Loucy (cell line): ENCODE measurements at regions not wholly inside any gene's neighbourhood (a gene's known extent, or its start where the extent isn't known, plus 50 kb on each side); places are given as distances from the start of the nearest gene placed in this dataset.

Source experiments
- H2AFZ ChIP-seq: fragments of 200-600 bp; sonication (generic); 2 replicates; pipeline ENCODE4 v1.6.0; 2016; ENCODE audit warnings: antibody characterized with exemption, mild to moderate bottlenecking, low read length, moderate library complexity
- H3F3A ChIP-seq: fragments of 200-600 bp; 2 replicates; pipeline ENCODE4 v1.6.0; 2016; ENCODE audit warnings: antibody characterized with exemption, low read depth, mild to moderate bottlenecking
- H3K27me3 ChIP-seq: fragments of 200-600 bp; sonication (generic); 2 replicates; pipeline ENCODE4 v1.6.1; 2014; ENCODE audit warnings: low read length, mild to moderate bottlenecking; ENCODE audit not compliant: insufficient read depth, poor library complexity, severe bottlenecking
- H3K36me3 ChIP-seq: fragments of 200-600 bp; sonication (generic); 2 replicates; pipeline ENCODE4 v1.6.1; 2016; ENCODE audit warnings: low read length; ENCODE audit not compliant: insufficient read depth
- H3K4me1 ChIP-seq: fragments of 200-600 bp; sonication (generic); 2 replicates; pipeline ENCODE4 v1.5.1; 2014; ENCODE audit warnings: low read length, mild to moderate bottlenecking; ENCODE audit not compliant: insufficient read depth, poor library complexity, severe bottlenecking
- H3K4me2 ChIP-seq: fragments of 200-600 bp; sonication (generic); 2 replicates; pipeline ENCODE4 v1.6.0; 2014; ENCODE audit warnings: antibody characterized with exemption, low read length, low read depth, mild to moderate bottlenecking; ENCODE audit not compliant: poor library complexity, severe bottlenecking
- H3K4me3 ChIP-seq: fragments of 200-600 bp; sonication (generic); 2 replicates; pipeline ENCODE4 v1.5.1; 2014; ENCODE audit warnings: low read length, mild to moderate bottlenecking, mixed read lengths; ENCODE audit not compliant: poor library complexity, severe bottlenecking
- H3K79me2 ChIP-seq: fragments of 200-600 bp; sonication (generic); 2 replicates; pipeline ENCODE4 v1.6.1; 2014; ENCODE audit warnings: low read length; ENCODE audit not compliant: insufficient read depth
- H3K9ac ChIP-seq: fragments of 200-600 bp; sonication (generic); 2 replicates; pipeline ENCODE4 v1.6.0; 2014; ENCODE audit warnings: mild to moderate bottlenecking, low read depth, low read length, moderate library complexity; ENCODE audit not compliant: poor library complexity, severe bottlenecking
- H3K9me2 ChIP-seq: fragments of 200-600 bp; sonication (generic); replicated peaks from 2 replicates; pipeline ENCODE4 v1.6.1; 2016; ENCODE audit warnings: low read depth, low read length, mixed read lengths
- H3K9me3 ChIP-seq: fragments of 200-600 bp; sonication (generic); 2 replicates; pipeline ENCODE4 v1.6.1; 2014; ENCODE audit warnings: mild to moderate bottlenecking, antibody characterized with exemption, low read length, low read depth; ENCODE audit not compliant: insufficient read depth
- H4K20me1 ChIP-seq: fragments of 200-600 bp; sonication (generic); 2 replicates; pipeline ENCODE4 v1.6.0; 2014; ENCODE audit warnings: antibody characterized with exemption, low read length, mild to moderate bottlenecking; ENCODE audit not compliant: insufficient read depth, poor library complexity, severe bottlenecking
- EZH2phosphoT487 ChIP-seq: fragments of 200-600 bp; IDR thresholded peaks from 2 replicates; pipeline ENCODE4 v1.6.1; 2018; ENCODE audit warnings: antibody characterized with exemption, mild to moderate bottlenecking, moderate library complexity, borderline replicate concordance
- TF ChIP-seq, protein P1 (sequence below): fragments of 200-600 bp; sonication (generic); conservative IDR thresholded peaks from 2 replicates; pipeline ENCODE4 v1.5.1; 2014; ENCODE audit warnings: mild to moderate bottlenecking, antibody characterized with exemption, low read length

DNA sequence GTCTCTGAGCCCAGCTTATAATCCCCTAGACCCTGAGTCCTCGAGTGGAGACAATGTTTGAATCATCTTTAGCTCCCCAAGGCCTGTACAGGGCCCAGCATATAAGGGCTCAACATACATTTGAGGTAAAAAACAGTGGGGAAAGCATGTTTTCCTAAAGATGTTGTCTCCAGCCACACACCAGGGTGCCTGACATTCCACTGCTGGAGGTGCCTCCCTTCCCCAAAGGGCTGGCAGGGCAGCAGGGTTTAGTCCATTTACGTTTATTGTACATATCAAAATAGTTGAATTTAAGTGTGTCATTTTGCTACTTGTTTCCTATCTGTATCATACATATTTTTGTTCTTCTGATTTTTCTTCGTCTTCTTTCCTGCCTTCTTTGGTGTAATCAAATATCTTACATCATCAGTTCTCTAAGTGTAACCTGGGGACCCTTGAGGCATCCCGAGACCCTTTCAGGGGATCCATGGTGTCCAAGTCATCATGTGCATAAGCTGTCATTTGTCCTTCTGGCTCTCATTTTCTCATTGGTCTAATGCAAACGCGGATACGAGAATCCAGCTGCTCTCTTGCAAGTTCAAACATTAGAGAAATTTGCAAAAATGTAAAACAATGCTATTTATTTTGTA, 101.6 kb downstream of the PDGFA start:
- Histone ChIP-seq H3K4me2 (no peak overlapping the region), H2AFZ (no peak overlapping the region), H3K4me1 (no peaks in the 10 kb centered on the region), H3K9me3 (peaks cover 13% of the 10 kb centered on the region; the same call in 1 of the 2 replicates), H3K27me3 (no peaks in the 10 kb centered on the region), H3F3A (no peaks in the 10 kb centered on the region), H3K9me2 (no peaks in the 10 kb centered on the region), H3K4me3 (no peak overlapping the region), H3K79me2 (no peaks in the 10 kb centered on the region), H3K36me3 (no peaks in the 10 kb centered on the region), H4K20me1 (no peaks in the 10 kb centered on the region), H3K9ac (no peak overlapping the region)
- TF ChIP-seq, protein P1, sequence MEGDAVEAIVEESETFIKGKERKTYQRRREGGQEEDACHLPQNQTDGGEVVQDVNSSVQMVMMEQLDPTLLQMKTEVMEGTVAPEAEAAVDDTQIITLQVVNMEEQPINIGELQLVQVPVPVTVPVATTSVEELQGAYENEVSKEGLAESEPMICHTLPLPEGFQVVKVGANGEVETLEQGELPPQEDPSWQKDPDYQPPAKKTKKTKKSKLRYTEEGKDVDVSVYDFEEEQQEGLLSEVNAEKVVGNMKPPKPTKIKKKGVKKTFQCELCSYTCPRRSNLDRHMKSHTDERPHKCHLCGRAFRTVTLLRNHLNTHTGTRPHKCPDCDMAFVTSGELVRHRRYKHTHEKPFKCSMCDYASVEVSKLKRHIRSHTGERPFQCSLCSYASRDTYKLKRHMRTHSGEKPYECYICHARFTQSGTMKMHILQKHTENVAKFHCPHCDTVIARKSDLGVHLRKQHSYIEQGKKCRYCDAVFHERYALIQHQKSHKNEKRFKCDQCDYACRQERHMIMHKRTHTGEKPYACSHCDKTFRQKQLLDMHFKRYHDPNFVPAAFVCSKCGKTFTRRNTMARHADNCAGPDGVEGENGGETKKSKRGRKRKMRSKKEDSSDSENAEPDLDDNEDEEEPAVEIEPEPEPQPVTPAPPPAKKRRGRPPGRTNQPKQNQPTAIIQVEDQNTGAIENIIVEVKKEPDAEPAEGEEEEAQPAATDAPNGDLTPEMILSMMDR = no peak
- no peak for TF ChIP-seq EZH2phosphoT487

- no peaks in the 10 kb centered on the region for H3F3A ChIP-seq
- no peak overlapping the region for H3K4me2 ChIP-seq
- no peaks in the 10 kb centered on the region for H3K27me3 ChIP-seq
- TF ChIP-seq EZH2phosphoT487 = no peak
- TF ChIP-seq, protein P1 = no peak
- H3K9me3 ChIP-seq = peaks cover 15% of the 10 kb centered on the region; the same call in 1 of the 2 replicates
- H3K36me3 ChIP-seq = no peaks in the 10 kb centered on the region
- no peaks in the 10 kb centered on the region for H3K9me2 ChIP-seq
- H3K79me2 ChIP-seq = no peaks in the 10 kb centered on the region
- H3K4me3 ChIP-seq = no peak overlapping the region
- no peaks in the 10 kb centered on the region for H3K4me1 ChIP-seq
- no peak overlapping the region for H2AFZ ChIP-seq
- no peaks in the 10 kb centered on the region for H4K20me1 ChIP-seq
- no peak overlapping the region for H3K9ac ChIP-seq
Measured at GRCh38 chr7:418636-419280, 100.9 kb downstream of the PDGFA start.

DNA sequence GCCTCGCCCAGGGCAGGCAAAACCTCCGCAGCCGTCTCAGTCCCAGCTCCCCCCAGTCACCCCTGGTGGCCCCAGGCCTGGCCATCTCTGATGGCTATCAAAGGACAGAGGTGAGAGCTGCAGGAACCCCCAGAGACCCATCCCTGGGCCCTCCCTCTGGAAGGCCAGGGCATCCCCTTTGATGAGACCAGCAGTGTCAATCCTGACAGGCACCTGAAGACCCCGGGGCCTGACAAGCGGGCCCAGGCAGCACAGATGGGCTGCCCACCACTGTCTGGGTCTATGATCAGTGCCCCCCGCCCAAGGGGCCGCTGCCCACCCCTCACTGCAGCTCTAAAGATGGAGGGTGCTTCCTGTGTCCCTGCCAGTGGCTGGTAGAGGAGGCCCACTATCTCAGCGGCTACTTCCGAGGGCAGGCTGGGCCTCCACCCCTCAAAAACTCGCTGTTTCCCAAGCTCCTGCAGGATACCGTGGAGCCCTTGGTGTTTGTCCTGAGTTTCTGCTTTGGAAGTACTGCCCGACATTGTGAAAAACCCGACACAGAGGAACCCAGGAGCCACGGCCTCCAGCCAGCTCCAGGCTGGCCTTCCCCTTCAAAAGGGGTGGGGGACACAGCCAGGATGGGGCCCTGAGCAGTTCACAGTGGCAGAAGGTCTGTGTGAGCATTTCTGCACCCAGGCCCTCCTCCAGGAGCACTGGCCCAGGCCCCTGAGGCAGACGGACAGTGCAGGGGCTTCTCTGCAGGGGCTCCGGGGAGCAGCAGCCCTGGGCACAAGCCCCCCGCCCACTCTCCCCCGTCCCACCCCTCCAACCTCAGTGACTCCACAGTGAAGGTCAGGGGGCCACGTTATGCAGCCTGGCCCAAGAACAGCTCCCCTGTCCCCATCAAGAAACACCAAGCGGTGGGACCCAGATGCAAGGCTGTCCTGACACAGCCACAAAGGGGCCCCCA, 99.2 kb downstream of the PDGFA start:
- no peak overlapping the region for H2AFZ ChIP-seq

More for the DNA sequence above, 99.2 kb downstream of the PDGFA start:
- H3K9me2 ChIP-seq = no peaks in the 10 kb centered on the region
- TF ChIP-seq, protein P1 = no peak
- no peak for TF ChIP-seq EZH2phosphoT487
- H3K4me2 ChIP-seq = no peak overlapping the region
- peaks cover 11% of the 10 kb centered on the region; the same call in 1 of the 2 replicates for H3K9me3 ChIP-seq
- H3F3A ChIP-seq = no peaks in the 10 kb centered on the region
- H3K4me3 ChIP-seq = no peak overlapping the region
- no peaks in the 10 kb centered on the region for H3K27me3 ChIP-seq
- H3K4me1 ChIP-seq = no peaks in the 10 kb centered on the region
- no peaks in the 10 kb centered on the region for H4K20me1 ChIP-seq
- H3K9ac ChIP-seq = no peak overlapping the region
- no peaks in the 10 kb centered on the region for H3K79me2 ChIP-seq
- no peaks in the 10 kb centered on the region for H3K36me3 ChIP-seq
